Mucosa of gallbladder (tissue), 1 donor: ENCODE measurements at regions not wholly inside any gene's neighbourhood (a gene's known extent, or its start where the extent isn't known, plus 50 kb on each side); places are given as distances from the start of the nearest gene placed in this dataset.
"Not testable (repeated sequence)": the region's sequence is repeated elsewhere in the genome, so short reads cannot be mapped to it uniquely, and the experiment has no call there.

Experiments used
- DNase-seq: peaks from one replicate; pipeline ENCODE4 v3.0.0-alpha.2; 2020; ENCODE audit warnings: low spot score
- donor health status: DM: no; HTN: no; CAD: no.

DNA sequence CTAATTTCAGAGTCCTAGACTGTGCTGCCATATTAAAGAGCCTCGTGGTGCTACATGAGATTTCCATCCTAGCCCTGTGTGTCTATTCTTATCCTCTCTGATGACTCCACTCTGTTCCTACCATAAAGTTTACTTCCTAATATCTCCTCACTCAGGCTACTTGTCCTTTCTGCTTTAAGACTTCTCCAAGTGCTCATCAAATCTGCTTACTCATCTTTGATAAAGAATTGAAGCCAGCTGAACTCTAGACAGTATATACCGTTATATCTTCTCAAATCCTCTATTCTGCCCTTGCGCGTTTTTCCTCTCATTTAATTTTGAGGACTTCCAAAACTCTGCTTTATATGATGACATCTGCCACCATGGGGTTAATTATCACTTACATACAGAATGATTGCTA is 539.5 kb downstream of the HAPSTR1 start:
- DNase-seq, result no peak

DNA sequence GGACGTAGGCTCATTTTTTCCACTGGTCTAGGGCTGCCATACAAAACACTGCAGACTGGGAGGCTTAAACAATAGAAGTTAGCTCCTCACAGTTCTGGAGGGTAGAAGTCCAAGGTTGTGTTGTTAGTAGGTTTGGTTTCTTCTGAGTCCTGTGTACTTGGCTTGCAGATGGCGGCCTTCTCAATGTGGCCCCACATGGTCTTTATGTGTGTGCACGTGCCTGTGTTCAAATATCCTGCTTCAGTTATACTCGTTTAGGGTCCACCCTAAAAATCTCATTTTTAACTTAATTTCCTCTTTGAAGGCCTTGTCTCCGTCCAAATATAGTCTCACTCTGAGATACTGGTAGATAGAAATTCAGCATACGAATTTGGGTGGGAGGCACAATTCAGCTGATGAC is 542.4 kb downstream of the HAPSTR1 start:
- DNase-seq, result no peak

DNA sequence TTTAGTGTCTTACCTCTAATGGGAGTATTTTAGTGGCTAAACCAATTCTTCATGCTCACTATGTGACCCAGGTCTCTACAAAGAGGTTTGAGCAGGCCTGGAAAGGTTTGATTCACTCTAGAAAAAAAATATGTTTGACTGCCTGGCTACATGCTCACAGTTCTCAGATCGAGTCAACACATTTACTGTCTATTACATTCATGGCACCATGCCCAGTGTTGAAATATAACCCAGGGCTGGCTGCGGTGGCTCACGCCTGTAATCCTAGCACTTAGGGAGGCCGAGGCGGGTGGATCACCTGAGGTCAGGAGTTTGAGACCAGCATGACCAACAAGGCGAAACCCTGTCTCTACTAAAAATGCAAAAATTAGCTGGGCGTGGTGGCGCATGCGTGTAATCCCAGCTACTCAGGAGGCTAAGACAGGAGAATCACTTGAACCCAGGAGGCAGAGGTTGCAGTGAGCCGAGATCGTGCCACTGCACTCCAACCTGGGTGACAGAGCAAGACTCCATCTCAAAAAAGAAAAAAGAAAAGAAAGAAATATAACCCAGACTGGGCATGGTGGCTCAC is 543.8 kb downstream of the HAPSTR1 start:
- DNase-seq, result not testable (repeated sequence)

DNA sequence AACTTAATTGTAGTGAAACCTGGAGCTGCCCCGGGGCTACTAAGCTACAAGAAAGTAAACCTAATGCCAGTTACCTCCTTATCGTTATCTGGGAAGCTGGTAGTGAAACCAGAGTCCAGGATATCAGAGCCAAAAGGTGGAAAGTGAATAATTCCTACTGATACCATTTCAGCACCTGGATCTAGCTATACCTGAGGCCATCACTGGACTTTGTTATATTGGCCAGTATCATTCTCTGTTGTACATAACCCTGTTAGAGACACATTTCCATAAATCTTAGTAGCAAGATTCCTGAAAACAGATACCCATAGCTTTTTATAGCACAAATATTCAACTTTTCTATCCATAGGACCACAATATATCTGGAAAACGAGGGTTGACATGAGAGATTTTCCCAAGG is 538.0 kb downstream of the GRIN2A start:
- no peak for DNase-seq

- no peak for DNase-seq
Measured at GRCh38 chr16:9645911-9646310, 536.3 kb downstream of the GRIN2A start.

DNA sequence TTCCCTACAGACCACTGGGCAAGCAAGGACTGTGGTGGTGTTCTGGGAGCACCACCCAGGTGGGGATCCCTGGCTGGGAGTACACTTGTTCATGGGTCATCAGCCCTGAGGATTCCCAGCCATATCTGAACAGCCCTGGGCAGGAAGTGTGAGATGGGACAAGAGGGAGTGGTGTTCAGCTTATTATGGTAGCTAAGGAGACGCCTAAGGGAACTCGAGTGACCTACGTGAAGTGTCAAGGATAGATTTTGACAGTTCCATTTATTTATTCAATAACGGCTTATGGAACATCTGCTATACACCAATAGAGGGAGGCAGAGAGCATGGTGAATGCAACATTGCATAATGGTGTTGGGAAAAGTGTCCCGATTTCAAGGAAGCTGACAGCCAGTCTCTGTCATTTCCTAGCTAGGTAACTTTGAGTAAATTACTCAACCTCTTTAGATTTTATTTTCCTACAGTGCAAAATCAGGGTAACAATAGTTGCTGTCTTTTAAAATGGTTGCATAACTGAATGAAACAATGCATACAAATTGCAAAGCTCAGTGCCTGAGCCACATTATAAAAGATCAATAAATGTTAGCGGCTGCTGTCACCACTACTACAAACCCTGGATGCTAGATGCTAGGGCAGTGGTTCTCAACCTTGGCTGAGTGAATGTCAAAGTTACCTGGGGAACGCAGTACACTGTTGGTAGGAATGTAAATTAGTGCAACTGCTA is 534.1 kb downstream of the GRIN2A start:
- DNase-seq, result peak; percentile 13

DNA sequence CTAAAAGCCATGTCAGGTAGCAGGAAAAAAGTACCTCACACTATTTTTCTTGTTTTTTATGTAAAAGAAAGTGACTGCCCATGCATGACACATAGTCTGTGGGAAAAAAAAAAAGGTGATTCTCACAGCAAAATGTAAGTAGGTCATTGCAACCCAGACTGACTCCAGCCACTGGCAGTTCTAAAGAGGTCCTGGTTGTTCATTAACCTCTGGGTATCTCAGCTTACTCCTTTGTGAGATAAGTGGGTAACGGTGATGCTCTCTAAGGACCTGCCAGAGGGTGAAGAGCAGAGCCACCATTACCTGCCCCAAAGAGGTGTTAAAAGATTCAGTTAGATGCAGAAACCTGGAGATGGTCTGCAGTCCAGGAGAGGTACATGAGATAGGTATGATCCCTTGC is 531.9 kb downstream of the GRIN2A start:
- DNase-seq, result no peak

DNA sequence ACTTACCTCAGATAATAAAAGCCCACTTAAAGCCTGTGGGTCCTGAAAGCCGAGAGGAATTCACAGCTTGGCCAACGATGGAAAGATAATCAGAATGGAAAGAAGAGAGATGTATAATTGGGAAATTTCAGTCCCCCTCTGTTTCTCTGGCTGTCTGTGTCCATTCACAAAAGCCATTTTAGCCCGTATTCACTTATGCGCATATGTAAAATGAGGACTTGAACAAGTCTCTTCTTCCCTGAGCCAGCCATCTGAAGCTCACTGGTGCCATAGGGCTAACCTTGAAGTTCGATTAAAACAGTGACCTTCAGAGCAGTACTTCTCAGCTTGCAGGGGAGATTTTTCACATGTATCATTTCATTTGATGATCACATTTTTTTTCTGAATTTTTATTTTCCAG is 527.2 kb downstream of the GRIN2A start:
- DNase-seq, result no peak

DNA sequence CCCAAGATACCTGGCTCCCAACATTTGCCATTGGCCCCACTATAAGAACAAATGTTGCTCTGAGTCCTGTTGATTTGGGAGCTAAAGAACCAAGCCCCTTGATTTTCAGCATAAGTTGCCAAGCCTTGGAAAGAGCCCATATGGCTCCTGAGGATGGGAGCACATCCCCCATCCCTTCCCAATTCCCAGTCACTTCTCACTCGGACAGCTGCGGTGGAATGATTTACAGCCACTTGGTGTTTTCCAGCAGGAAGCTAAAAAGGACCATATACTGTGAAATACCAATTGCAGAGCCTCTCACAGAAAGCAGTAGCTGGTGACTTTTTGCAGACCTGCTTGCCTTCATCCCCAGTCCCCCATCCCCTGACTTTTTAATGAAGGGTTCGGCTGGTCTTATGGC is 524.6 kb downstream of the GRIN2A start:
- DNase-seq, result no peak

GRCh38 chr16:9658164-9658563 is 524.1 kb downstream of the GRIN2A start:
- no peak for DNase-seq

DNA sequence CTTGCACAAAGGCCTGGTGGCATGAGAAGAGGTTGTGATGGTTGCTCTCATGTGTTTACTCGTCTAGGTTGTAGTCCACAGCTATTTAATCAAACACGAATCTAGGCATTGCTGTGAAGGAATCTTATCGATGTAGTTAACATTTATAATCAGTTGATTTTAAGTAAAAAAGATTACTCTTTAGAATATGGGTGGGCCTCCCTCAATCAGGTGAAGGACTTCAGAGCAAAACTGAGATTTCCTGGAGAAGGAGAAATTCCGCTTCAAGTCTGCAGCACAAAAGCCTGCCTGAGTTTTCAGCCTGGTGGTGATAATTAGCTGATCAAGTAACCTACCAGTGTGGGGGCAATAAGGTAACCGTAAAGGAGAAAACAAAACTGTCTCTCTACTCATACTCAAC is 523.6 kb downstream of the GRIN2A start:
- DNase-seq, result no peak

DNA sequence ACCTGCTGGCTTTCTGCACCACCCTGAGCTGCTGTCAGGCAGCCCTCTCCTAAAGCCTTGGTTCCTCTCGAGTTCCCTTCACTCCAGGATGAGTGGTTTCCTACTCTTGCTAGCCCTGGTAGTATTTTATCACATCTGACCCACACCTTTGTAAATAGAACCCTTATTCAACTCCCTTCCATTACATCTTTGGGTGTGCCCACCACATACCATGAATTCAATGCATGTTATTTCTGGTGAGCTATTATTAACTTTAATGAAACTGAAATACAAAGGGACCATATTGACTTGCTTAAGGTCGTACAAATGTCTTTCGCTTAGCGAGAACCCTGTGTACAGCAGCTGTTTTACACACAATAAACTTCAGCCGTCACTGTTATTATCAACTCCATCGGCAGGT is 521.3 kb downstream of the GRIN2A start:
- no peak for DNase-seq

DNA sequence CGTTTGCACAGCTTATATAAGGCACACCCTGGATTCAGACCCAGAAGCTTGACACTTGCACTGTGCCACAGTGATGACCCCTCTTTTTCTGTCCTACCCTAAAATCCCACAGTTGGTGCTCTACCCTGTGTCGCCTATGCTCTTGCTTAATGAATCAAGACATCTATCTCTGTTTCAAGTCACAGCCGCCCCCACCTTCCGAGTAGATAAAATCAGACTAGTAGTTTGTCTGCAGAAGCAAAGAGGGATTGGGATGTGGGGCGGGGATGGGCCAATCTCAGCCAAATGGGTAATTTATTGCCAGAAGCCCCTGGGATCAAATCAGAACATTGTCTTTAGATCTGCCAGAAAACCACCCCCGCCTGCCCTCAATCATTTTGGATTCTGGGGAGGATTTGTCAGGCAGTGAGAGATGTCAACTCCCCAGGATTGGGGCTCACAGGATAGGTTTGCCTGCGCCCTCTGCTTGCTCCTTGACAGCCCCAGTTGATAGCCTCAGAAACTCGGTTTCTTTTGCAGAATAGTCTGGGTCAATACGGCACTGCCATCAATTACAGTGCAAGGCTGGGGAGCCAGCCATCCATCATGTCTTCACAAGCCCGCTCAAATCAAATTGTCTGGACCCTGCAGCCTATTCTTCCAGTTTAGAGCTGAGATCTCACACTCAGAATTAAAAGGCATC is 520.8 kb downstream of the GRIN2A start:
- no peak for DNase-seq

- DNase-seq, result no peak
Measured at GRCh38 chr16:9663588-9663987, 518.6 kb downstream of the GRIN2A start.

DNA sequence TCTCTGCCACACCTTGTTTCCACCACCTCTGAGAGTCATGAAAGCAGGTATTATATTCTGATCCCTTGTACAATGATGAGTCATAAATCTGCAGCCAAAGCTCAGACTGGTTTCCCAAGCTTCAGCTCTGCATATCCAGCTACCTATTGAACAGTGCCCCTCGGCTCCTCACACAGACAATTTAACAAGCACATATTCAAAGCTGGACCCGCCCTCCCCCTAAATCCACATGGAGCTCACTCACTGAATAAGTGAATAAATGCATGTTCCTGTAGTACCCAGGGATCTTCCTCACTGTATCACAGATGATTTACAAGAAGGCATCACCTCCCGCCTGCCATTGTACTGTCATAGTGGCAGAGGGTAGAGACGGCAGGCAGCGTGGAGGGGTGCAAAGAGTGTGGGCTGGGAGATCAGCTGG is 516.4 kb downstream of the GRIN2A start:
- DNase-seq, result peak; percentile 48

DNA sequence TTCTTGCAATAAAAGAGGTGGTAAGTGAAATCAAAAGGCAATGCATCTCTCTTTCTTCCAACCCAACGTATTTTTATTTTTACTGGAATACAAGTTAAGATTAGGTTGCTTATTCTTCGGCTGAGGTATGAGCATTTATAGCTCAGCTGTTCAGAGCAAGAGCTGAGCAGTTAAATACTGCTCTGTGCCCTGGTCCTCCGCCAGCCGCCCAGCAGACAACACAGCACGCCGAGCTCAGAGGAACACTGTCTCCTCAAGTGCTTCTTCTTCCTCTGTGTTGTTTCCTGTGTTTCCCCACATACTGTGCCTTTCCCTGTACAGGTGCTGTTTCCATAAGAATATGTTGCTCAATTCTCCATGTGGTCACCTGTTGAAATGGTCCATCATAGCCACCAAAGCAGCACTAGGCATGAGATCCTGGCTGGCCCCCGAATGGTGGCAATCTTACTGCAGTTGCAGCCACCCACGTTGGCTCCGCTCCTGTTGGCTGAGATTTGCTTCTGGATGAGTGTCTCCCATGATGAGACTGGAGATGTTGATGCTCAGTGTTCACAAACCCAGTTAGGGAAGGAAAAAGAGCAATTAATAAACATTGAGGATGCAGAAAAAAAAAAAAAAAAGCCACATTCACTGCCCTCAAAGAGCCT is 515.3 kb downstream of the GRIN2A start:
- no peak for DNase-seq

- no peak for DNase-seq
Measured at GRCh38 chr16:9670033-9670432, 512.2 kb downstream of the GRIN2A start.

DNA sequence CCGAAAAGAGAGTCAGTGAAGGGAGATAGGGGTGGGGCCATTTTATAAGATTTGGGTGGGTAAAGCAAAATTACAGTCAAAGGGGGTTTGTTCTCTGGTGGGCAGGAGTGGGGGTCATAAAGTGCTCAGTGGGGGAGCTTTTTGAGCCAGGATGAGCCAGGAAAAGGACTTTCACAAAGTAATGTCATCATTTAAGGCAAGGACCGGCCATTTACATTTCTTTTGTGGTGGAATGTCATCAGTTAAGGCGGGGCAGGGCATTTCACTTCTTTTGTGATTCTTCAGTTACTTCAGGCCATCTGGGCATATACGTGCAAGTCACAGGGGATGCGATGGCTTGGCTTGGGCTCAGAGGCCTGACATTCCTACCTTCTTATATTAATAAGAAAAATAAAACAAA is 511.6 kb downstream of the GRIN2A start:
- DNase-seq, result not testable (repeated sequence)

DNA sequence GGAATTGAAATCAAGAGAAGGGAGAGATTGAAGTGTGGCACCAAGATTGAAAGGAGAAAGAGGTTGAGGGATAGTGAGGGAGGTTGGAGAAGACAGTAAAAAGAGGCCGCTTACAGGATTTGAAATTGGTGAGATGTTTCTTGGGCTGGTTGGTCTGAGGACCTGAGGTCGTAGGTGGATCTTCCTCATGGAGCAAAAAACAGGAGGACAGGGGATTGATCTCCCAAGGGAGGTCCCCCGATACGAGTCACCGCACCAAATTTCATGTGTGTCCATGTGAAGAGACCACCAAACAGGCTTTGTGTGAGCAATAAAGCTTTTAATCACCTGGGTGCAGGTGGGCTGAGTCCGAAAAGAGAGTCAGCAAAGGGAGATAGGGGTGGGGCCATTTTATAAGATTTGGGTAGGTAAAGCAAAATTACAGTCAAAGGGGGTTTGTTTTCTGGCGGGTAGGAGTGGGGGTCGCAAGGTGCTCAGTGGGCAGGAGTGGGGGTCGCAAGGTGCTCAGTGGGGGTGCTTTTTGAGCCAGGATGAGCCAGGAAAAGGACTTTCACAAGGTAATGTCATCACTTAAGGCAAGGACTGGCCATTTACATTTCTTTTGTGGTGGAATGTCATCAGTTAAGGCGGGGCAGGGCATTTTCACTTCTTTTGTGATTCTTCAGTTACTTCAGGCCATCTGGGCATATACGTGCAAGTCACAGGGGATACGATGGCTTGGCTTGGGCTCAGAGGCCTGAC is 505.5 kb downstream of the GRIN2A start:
- not testable (repeated sequence) for DNase-seq

DNA sequence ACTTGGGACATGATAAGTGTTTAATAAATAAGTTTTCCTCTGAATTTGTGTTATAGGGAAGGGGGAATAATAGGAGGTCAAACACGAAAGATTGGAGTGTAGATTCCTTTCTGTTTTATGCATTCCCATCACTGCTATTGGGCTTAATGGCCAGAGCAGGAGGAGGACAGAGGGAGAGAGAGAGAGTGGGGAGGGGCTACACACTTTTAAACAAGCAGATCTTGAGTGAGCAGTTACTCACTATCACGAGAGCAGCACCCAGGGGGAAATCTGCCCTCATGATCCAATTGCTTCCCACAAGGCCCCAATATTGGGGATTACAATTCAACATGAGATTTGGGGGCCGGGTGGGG is 505.0 kb downstream of the GRIN2A start:
- no peak for DNase-seq

DNA sequence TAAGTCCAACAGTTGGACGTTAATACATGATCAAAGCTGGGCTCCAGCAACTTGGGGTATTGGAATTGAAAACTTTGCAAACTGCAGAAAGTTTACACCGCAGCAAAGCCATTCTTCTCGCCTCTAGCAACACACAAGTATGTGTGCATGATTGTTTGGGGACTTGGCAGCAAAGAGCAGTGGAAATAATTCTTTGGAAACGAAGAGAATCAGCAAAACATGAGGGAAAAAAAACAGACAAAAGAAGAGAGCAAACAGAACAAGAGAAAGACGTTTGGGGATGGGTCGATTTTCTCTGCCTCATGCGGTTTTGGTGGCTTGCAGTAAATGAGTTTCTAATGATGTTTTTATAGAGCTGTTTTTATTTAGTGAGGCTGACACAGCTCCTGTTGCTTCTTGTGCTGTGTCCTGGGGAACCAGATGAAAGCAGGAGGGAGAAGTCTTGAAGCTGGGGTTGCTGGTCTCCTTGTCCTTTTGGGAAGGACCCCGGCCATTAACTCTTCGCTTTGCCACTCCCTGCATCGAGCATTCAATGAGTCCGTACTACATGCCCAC is 502.9 kb downstream of the GRIN2A start:
- no peak for DNase-seq
